NCI-H1105 treated with DMSO at 0.1 percent for 48 hours (cell line): ENCODE measurements at regions not wholly inside any gene's neighbourhood (a gene's known extent, or its start where the extent isn't known, plus 50 kb on each side); places are given as distances from the start of the nearest gene placed in this dataset.

Experiments used
- DNase-seq: peaks from one replicate; lab custom pipeline; 2025; lab: John Stamatoyannopoulos, UW

- no peak for DNase-seq
These were observed 263.4 kb upstream of the CHD6 start for GRCh38 chr20:41881466-41882046.

GRCh38 chr20:41879123-41879522, 260.9 kb upstream of the CHD6 start:
- no peak for DNase-seq

GRCh38 chr20:41877911-41878310, 259.7 kb upstream of the CHD6 start:
- no peak for DNase-seq

GRCh38 chr20:41874658-41875057, 256.5 kb upstream of the CHD6 start:
- no peak for DNase-seq

GRCh38 chr20:41872930-41873329, 254.8 kb upstream of the CHD6 start:
- DNase-seq: no peak

- DNase-seq: no peak
These were observed 252.8 kb upstream of the CHD6 start for GRCh38 chr20:41870869-41871462.

- DNase-seq: no peak
These were observed 251.1 kb upstream of the CHD6 start for GRCh38 chr20:41869261-41869660.

GRCh38 chr20:41865938-41866337, 247.8 kb upstream of the CHD6 start:
- DNase-seq: peak; percentile 5

- no peak for DNase-seq
These were observed 244.3 kb upstream of the CHD6 start for GRCh38 chr20:41862476-41862875.

- peak; percentile 7 for DNase-seq
These were observed 243.7 kb upstream of the CHD6 start for GRCh38 chr20:41861772-41862422.

GRCh38 chr20:41854765-41855164, 236.6 kb upstream of the CHD6 start:
- DNase-seq: no peak

- no peak for DNase-seq
These were observed 235.6 kb upstream of the CHD6 start for GRCh38 chr20:41853806-41854205.

- DNase-seq: no peak
These were observed 230.0 kb upstream of the CHD6 start for GRCh38 chr20:41848180-41848579.

GRCh38 chr20:41837669-41838224, 219.6 kb upstream of the CHD6 start:
- DNase-seq: peak; percentile 29

- no peak for DNase-seq
These were observed 215.6 kb upstream of the CHD6 start for GRCh38 chr20:41833739-41834138.

- no peak for DNase-seq
These were observed 212.5 kb upstream of the CHD6 start for GRCh38 chr20:41830702-41831101.

GRCh38 chr20:41819436-41819835, 201.3 kb upstream of the CHD6 start:
- no peak for DNase-seq

GRCh38 chr20:41818991-41819390, 200.8 kb upstream of the CHD6 start:
- DNase-seq: no peak

- DNase-seq: no peak
These were observed 200.2 kb upstream of the CHD6 start for GRCh38 chr20:41818369-41818768.

- DNase-seq: no peak
These were observed 193.3 kb upstream of the CHD6 start for GRCh38 chr20:41811456-41811855.

- DNase-seq: no peak
These were observed 181.9 kb upstream of the CHD6 start for GRCh38 chr20:41800040-41800439.

GRCh38 chr20:41798930-41799502, 180.8 kb upstream of the CHD6 start:
- no peak for DNase-seq

- DNase-seq: no peak
These were observed 168.0 kb upstream of the CHD6 start for GRCh38 chr20:41786158-41786557.
